ENCODE measurements at regions not wholly inside any gene's neighbourhood (a gene's known extent, or its start where the extent isn't known, plus 50 kb on each side); places are given as distances from the start of the nearest gene placed in this dataset.

GRCh38 chr3:127423856-127424765 is 136.3 kb upstream of the PRR20G start:
- TF ChIP-seq CTCF (IDR thresholded peaks at IDR 0.05; ENCODE audit: unreplicated experiment) = no peak
- H3K36me3 Mint-ChIP-seq (ENCODE audit: low read depth, unreplicated experiment) = no peaks in the 10 kb centered on the region
- no peaks in the 10 kb centered on the region for H3K9me3 Mint-ChIP-seq (ENCODE audit: unreplicated experiment)
- DNase-seq (ENCODE audit: low spot score) = no peak
- no peak overlapping the region for H3K27ac Mint-ChIP-seq (ENCODE audit: unreplicated experiment)
- H3K4me3 Mint-ChIP-seq (ENCODE audit: unreplicated experiment) = no peak overlapping the region
- peaks cover 10% of the 10 kb centered on the region for H3K4me1 Mint-ChIP-seq (ENCODE audit: unreplicated experiment)
- H3K27me3 Mint-ChIP-seq (ENCODE audit: unreplicated experiment) = peaks cover 6% of the 10 kb centered on the region

GRCh38 chr3:127422663-127423375 is 135.0 kb upstream of the PRR20G start:
- Mint-ChIP-seq H3K4me3 (ENCODE audit: unreplicated experiment) (no peak overlapping the region), H3K27ac (ENCODE audit: unreplicated experiment) (no peak overlapping the region), H3K27me3 (ENCODE audit: unreplicated experiment) (peaks cover 7% of the 10 kb centered on the region), H3K36me3 (ENCODE audit: low read depth, unreplicated experiment) (no peaks in the 10 kb centered on the region), H3K4me1 (ENCODE audit: unreplicated experiment) (peaks cover 12% of the 10 kb centered on the region), H3K9me3 (ENCODE audit: unreplicated experiment) (no peaks in the 10 kb centered on the region)
- DNase-seq (ENCODE audit: low spot score) = no peak
- TF ChIP-seq CTCF (IDR thresholded peaks at IDR 0.05; ENCODE audit: unreplicated experiment) = no peak

GRCh38 chr3:127421943-127422662 is 134.3 kb upstream of the PRR20G start:
- Mint-ChIP-seq H3K27ac (ENCODE audit: unreplicated experiment) (no peak overlapping the region), H3K9me3 (ENCODE audit: unreplicated experiment) (no peaks in the 10 kb centered on the region), H3K4me3 (ENCODE audit: unreplicated experiment) (no peak overlapping the region), H3K36me3 (ENCODE audit: low read depth, unreplicated experiment) (no peaks in the 10 kb centered on the region), H3K4me1 (ENCODE audit: unreplicated experiment) (peaks cover 12% of the 10 kb centered on the region), H3K27me3 (ENCODE audit: unreplicated experiment) (peaks cover 7% of the 10 kb centered on the region)
- no peak for TF ChIP-seq CTCF (IDR thresholded peaks at IDR 0.05; ENCODE audit: unreplicated experiment)
- DNase-seq (ENCODE audit: low spot score) = no peak

- Mint-ChIP-seq H3K27ac (ENCODE audit: unreplicated experiment) (no peak overlapping the region), H3K9me3 (ENCODE audit: unreplicated experiment) (no peaks in the 10 kb centered on the region), H3K4me1 (ENCODE audit: unreplicated experiment) (peaks cover 12% of the 10 kb centered on the region), H3K27me3 (ENCODE audit: unreplicated experiment) (peaks cover 7% of the 10 kb centered on the region), H3K4me3 (ENCODE audit: unreplicated experiment) (no peak overlapping the region), H3K36me3 (ENCODE audit: low read depth, unreplicated experiment) (no peaks in the 10 kb centered on the region)
- DNase-seq (ENCODE audit: low spot score) = no peak
- no peak for TF ChIP-seq CTCF (IDR thresholded peaks at IDR 0.05; ENCODE audit: unreplicated experiment)
Observed at GRCh38 chr3:127420829-127421228, 133.0 kb upstream of the PRR20G start.

Measured in endothelial cell (in vitro differentiated cells).